Dermis blood vessel endothelial cell (primary cell): ENCODE measurements at regions not wholly inside any gene's neighbourhood (a gene's known extent, or its start where the extent isn't known, plus 50 kb on each side); places are given as distances from the start of the nearest gene placed in this dataset.

Source experiments
- DNase-seq: peaks from one replicate; pipeline ENCODE4 v3.0.0; 2010

DNA sequence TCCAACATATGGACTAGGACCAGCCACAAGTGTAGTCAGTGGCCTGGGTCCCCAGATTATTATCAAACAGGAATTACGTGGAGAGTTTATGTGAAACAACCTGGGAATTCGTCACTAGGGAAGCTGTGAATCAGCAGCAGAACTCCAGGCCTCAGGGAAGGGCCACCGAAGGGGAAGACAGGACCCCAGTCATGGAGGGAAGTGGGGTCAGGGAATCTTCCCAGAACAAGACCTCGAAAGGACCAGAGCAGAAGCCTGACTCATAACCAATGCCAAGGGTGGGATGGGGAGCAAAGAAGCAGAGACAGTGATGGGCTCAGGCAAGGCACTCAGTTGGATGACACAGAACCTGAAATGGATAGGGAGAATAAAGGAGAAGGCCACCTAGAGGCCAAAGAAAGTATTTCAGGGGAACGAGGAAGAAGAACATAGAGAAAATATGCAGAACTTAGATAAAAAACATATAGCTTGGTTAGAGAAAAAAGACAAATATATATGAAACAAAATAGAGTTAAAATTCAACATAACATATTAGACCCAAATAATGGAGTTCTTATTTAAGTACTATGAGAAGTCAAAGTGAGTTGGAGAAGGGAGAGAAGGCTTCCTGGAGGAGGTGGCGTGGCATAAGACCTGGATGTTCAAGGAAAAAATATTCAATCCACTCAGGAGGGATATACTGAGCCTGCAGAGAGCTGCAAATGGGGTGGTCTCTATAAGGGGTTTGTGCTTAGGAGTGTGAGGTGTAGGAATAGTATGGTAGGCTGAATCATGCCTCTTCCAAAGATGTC, 66.7 kb upstream of the CAST start:
- DNase-seq, result peak; percentile 73

DNA sequence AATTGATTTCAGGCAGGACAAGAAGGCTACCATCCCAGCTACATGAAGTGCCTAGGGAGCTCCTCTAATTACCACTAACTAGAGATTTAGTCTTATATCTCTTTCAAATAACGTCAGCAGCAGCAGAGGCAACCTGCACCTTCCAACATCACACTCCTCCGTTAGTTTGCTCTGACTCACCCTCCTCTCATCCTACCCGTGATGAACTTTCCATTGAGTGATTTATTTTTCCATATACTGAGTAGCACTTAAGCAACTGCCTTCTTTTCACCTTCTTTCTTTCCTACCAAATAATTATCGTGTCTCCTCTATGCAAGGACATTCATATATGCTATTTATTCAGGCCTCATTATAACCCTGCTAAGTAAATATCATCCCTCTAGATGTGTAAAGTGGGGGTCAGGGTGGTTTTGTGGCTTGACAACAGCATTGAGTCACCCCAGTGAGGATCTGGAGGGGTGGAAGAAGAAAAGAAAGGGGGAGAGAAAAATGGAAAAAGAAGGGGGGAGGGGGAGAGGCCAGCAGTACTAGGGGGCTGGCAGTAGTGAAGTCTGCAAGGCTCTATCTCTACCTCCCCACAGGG, 64.6 kb upstream of the CAST start:
- peak; percentile 49 for DNase-seq

DNA sequence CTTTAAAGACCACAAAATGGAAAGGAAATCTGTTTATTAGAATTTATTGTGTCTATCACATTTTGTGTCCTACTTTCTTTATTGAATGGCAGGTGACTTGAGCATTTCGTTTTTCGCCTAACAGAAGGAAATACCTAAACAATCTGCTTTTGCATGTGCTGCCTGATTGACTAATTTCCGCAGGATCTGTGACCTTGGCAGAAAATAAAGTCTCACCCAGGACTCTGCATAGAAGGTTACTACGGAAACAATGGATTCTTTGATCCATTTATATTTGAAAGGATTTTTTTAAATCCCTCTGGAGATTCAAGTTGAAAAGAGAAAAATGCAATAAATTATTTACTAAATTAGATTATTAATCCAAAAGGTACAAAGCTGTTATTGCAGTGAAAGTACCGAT, 61.0 kb upstream of the CAST start:
- DNase-seq, result peak; percentile 94

DNA sequence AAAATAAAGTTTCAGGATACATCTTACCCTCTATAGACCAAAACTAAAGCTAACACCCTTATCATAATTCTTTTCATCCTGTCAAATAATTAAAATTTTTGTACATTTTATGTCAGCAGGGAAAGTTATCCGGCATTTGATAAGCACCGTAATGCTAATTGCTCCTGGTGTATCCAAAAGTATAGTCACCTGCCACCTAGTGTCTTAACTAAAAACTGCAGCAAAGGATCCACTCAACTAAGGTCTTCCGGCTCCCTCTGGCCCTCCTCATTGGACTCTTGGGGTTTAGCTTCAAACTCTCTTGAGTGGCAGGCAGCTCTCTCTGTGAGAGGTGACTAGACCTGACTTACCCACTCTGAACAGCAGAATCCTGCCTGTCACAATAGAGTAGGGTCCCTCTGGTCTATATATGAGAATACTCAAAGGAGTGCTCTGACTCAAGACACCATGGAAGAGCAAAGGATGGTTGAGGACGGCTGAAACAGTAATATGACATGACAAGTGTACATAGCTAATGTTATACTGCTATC, 60.4 kb upstream of the CAST start:
- peak; percentile 92 for DNase-seq

DNA sequence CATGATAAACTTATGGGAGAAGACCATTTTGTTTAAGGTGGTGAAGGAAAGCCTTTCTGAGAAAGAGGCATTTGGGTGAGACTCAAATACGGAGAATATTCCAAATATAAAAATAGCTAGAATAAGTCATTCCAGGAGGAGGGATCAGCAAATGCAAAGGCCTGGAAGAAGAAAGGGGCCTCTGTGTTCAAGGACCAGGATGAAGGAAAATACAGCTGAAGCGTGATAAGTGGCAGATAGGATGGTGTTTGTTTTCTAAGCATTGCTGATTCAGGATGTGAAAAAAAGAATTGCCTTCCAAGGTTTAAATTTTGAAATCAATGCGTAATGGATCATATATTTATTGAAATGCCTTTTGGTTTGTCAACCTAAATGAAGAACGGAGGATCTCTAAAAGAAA, 59.4 kb upstream of the CAST start:
- no peak for DNase-seq

DNA sequence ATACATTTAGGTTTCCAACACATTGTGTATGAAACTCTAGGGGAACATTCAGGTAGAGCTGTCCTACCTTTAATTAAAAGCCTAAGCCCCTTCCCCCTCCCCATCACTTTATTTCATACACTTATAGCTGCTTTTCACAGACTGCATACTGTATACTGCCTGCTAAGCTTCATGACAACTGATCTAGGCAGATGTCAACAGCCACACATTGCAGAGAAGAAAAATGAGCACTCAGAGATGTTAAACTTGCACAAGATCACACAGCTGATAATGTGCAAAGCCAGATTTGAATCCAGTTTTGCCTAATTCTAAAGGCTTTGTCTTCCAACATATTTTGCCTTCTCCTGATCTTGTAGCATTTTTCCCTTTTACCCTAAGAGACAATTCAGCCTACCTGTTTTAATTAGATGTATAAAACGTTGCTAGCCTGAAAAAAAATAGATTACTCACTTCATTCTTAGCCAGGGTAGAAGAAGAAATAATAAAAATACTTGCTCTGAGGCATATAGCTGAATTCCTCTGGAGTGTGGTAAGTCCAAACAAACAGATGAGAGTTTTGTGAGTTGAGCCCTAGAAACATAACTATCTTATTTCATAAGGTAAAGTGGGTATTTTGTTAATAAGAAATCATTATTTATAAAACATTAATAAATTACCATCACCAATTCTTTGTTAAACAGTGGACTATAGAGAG, 56.9 kb upstream of the CAST start:
- no peak for DNase-seq

DNA sequence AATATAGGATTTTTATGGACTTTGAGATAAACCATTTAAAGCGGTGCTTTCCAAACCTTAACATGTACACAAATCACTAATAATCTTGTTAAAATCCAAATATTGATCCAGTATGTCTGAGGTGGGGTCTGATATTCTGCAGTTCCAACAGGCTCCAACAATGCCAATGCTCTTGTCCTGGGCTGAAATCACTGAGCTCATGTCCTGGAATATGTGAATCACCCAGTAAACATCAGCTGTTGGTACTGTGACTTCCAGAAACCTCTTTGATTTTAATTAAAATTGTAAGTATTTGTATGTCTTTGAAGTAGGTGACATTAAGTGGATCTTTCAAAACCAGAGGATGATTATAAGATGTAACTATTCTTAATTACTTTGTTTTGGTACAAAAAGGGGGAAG, 52.8 kb upstream of the CAST start:
- DNase-seq, result no peak

DNA sequence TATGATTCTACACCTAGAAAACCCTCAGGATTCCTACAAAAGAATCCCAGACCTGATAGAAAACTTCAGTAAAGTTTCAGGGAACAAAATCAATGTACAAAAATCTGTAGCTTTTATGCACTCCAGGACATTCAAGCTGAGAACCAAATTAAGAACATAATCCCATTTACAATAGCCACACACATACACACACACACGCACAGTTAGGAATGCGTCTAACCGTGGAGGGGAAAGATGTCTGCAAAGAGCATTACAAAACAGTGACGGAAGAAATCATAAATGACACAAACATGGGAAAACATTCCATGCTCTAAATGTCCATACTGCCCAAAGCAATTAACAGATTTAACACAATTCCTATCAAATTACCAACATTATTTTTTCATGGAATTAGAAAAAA, 51.4 kb upstream of the CAST start:
- DNase-seq, result no peak

DNA sequence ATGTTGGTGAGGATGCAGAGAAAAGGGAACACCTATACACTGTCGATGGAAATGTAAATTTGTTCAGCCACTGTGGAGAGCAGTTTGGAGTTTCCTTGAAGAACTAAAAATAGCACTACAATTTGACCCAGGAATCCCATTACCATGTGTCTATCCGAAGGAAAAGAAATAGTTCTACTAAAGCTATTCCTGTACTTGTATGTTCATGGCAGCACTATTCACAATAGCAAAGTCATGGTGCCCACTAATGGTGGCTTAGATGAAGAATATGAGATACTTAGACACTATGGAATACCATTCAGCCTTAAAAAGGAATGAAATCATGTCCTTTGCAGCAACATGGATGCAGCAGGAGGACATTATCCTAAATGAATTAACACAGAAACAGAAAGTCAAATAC, 50.2 kb upstream of the CAST start:
- DNase-seq, result no peak
